Bronchial epithelial cell (primary cell): ENCODE measurements at regions not wholly inside any gene's neighbourhood (a gene's known extent, or its start where the extent isn't known, plus 50 kb on each side); places are given as distances from the start of the nearest gene placed in this dataset.

ENCODE experiments used
- DNase-seq: peaks from one replicate; pipeline ENCODE4 v3.0.0-alpha.2; 2010; ENCODE audit warnings: low read depth
- FAIRE-seq: peaks from 2 replicates; lab custom pipeline; 2011; peaks lifted over from hg19 to GRCh38; lab: Jason Lieb, UNC
- H3K27me3 ChIP-seq: 2 replicates; pipeline ENCODE4 v1.5.1; 2011; ENCODE audit warnings: low read length; ENCODE audit not compliant: control insufficient read depth, insufficient read depth
- H3K36me3 ChIP-seq: 2 replicates; pipeline ENCODE4 v1.5.1; 2011; ENCODE audit warnings: low read length; ENCODE audit not compliant: control insufficient read depth, insufficient read depth
- H3K4me3 ChIP-seq: 2 replicates; pipeline ENCODE4 v1.5.1; 2011; ENCODE audit warnings: mild to moderate bottlenecking, low read depth, low read length, control low read depth
- CTCF ChIP-seq: IDR thresholded peaks from 2 replicates; pipeline ENCODE4 v1.5.1; 2011; ENCODE audit warnings: mild to moderate bottlenecking, moderate library complexity, low read length, control low read depth, inconsistent platforms; ENCODE audit not compliant: insufficient read depth, severe bottlenecking

GRCh38 chr3:78046566-78046965 is 1006.7 kb downstream of the ROBO2 start:
- Histone ChIP-seq H3K27me3 (no peaks in the 10 kb centered on the region), H3K4me3 (no peak overlapping the region), H3K36me3 (no peaks in the 10 kb centered on the region)
- no peak for DNase-seq
- no peak for FAIRE-seq
- no peak for TF ChIP-seq CTCF

- FAIRE-seq (no peak), DNase-seq (peak; percentile 23)
- Histone ChIP-seq H3K36me3 (no peaks in the 10 kb centered on the region), H3K27me3 (no peaks in the 10 kb centered on the region), H3K4me3 (no peak overlapping the region)
- TF ChIP-seq CTCF = no peak
Measured at GRCh38 chr3:78048698-78049097, 1008.8 kb downstream of the ROBO2 start.

DNA sequence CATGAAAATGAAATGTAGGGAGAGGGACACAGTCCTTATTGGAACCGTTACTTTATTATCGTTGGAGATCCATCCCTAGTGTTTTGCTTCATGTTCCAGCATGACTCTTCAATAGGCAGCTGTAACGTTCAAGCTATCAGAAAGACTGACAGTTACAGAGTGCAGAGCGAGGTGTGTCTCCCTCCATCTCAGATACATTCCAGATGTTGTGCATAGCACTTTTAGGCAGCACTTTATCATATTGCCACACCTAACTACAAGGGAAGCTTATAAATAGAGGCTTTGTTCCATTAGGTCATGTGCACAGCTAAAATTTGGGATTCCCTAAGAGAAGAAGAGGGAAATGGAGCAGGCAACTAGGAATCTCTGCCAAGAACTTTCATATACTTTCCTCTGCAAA is 1009.6 kb downstream of the ROBO2 start:
- Histone ChIP-seq H3K36me3 (no peaks in the 10 kb centered on the region), H3K4me3 (no peak overlapping the region), H3K27me3 (no peaks in the 10 kb centered on the region)
- no peak for FAIRE-seq
- no peak for TF ChIP-seq CTCF
- DNase-seq = no peak

- H3K4me3 ChIP-seq = no peak overlapping the region
- TF ChIP-seq CTCF = no peak
- DNase-seq = peak; percentile 31
- FAIRE-seq = no peak
- no peaks in the 10 kb centered on the region for H3K36me3 ChIP-seq
- H3K27me3 ChIP-seq = no peaks in the 10 kb centered on the region
Measured at GRCh38 chr3:78050276-78051065, 1010.6 kb downstream of the ROBO2 start.

- Histone ChIP-seq H3K4me3 (no peak overlapping the region), H3K27me3 (no peaks in the 10 kb centered on the region), H3K36me3 (no peaks in the 10 kb centered on the region)
- no peak for FAIRE-seq
- TF ChIP-seq CTCF = no peak
- no peak for DNase-seq
Measured at GRCh38 chr3:78052746-78053145, 1012.8 kb downstream of the ROBO2 start.

DNA sequence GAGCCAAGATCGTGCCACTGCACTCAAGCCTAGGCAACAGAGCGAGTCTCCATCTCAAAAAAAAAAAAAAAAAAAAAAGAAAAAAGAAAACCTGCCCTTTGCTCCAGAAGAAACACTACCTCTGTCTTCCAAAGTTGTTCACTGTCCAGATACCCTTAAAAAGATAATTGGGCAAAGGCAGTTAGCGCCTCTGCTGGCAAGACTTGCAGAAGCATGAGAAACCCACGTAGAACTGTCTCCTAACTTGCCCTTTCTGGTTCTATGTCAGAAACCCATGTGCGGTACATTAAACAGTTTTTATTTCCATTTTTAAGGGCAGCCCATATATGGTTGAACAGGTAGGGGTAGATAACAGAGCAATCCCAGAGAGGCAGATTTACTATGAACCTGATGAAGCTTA is 1026.4 kb downstream of the ROBO2 start:
- DNase-seq (no peak), FAIRE-seq (no peak)
- Histone ChIP-seq H3K27me3 (no peaks in the 10 kb centered on the region), H3K36me3 (no peaks in the 10 kb centered on the region), H3K4me3 (no peak overlapping the region)
- no peak for TF ChIP-seq CTCF
